T-helper 17 cell (primary cell): ENCODE measurements at regions not wholly inside any gene's neighbourhood (a gene's known extent, or its start where the extent isn't known, plus 50 kb on each side); places are given as distances from the start of the nearest gene placed in this dataset.
"Not testable (repeated sequence)": the region's sequence is repeated elsewhere in the genome, so short reads cannot be mapped to it uniquely, and the experiment has no call there.

ENCODE experiments used
- ATAC-seq: fragments of 150-1000 bp; cut with Tn5 transposase; 2 replicates; pipeline ENCODE4 v1.10.0; 2021; ENCODE audit warnings: mild to moderate bottlenecking, moderate library complexity
- DNase-seq, 3 donors: peaks; one replicate each; pipeline versions ENCODE4 v3.0.0 to v3.0.0-alpha.2; 2020 to 2021
- H3K9me3 ChIP-seq: one replicate; pipeline ENCODE4 v1.7.0; 2013; ENCODE audit warnings: low read length, mild to moderate bottlenecking; ENCODE audit not compliant: control insufficient read depth, poor library complexity, severe bottlenecking
- H3K27ac Mint-ChIP-seq: one replicate; pipeline ENCODE4 v1.8.0; 2022; ENCODE audit warnings: mild to moderate bottlenecking, moderate library complexity, mixed read lengths
- H3K27me3 Mint-ChIP-seq: one replicate; pipeline ENCODE4 v1.8.0; 2022; ENCODE audit warnings: mixed read lengths
- H3K36me3 Mint-ChIP-seq: one replicate; pipeline ENCODE4 v1.8.0; 2022; ENCODE audit warnings: low read depth, mixed read lengths
- H3K4me1 Mint-ChIP-seq: one replicate; pipeline ENCODE4 v1.8.0; 2022; ENCODE audit warnings: mild to moderate bottlenecking, mixed read lengths
- H3K4me3 Mint-ChIP-seq: one replicate; pipeline ENCODE4 v1.8.0; 2022; ENCODE audit warnings: mild to moderate bottlenecking, moderate library complexity, mixed read lengths

DNA sequence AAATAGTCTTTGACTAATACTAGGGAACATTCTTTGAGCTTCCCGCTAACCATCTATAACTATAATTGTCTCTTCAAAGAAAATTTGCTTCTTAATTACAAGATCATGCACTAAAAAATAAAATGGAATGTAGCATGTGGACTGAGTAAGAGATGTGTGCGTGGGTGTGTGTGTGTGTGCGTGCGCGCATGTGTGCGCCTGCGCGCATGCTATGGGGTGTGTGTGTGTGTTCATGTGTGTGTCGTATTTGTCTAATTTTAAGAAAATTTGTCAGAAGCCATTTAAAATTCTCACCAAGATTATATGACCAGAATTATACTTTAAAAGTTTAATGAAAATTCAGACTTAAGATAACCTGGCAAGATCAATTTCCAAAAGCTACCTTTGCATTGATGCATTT, 593.0 kb downstream of the ACTL7B start:
- H3K4me1 Mint-ChIP-seq = no peaks in the 10 kb centered on the region
- no peaks in the 10 kb centered on the region for H3K27me3 Mint-ChIP-seq
- no peak for DNase-seq
- H3K36me3 Mint-ChIP-seq = no peaks in the 10 kb centered on the region
- H3K9me3 ChIP-seq = no peaks in the 10 kb centered on the region
- no peak overlapping the region for H3K4me3 Mint-ChIP-seq
- no peak for ATAC-seq
- H3K27ac Mint-ChIP-seq = no peak overlapping the region

DNA sequence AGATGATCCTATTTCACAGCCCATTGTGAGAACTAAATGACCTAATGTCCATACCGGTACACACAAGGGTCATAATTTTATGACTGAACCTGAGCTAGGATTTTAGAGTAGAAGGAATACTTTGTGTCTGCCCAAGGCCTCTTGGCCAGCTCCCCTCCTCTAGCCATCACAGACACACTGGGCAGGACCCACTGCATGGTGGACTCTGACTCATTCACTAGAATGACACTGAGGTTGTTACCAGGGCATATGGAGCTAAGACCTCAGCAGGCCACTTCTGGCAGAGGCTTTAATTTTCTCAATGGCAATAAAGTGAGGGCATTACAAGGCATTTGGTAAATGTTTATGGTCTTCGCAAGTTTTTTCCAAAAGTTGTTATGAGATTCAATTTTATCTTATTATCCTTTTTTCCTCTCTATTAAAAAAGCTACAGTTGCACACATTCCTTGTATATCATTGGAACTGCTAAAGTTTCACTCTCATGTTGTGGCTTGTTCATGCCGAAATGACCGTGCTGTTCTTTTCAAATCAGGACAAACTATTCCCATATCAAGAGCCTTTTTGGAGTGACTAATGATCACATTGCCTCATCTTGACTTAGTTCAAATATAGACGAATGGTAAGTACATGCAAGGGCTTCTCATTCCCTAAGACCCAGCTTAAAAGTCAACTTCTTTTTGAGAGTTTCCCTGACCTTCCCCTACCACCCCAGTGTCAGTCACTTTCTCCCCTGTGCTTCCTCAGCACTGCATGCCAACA, 595.7 kb downstream of the ACTL7B start:
- H3K36me3 Mint-ChIP-seq = no peaks in the 10 kb centered on the region
- H3K4me3 Mint-ChIP-seq = no peak overlapping the region
- DNase-seq (no peak), ATAC-seq (no peak)
- H3K4me1 Mint-ChIP-seq = no peaks in the 10 kb centered on the region
- H3K27me3 Mint-ChIP-seq = no peaks in the 10 kb centered on the region
- H3K9me3 ChIP-seq = no peaks in the 10 kb centered on the region
- no peak overlapping the region for H3K27ac Mint-ChIP-seq

DNA sequence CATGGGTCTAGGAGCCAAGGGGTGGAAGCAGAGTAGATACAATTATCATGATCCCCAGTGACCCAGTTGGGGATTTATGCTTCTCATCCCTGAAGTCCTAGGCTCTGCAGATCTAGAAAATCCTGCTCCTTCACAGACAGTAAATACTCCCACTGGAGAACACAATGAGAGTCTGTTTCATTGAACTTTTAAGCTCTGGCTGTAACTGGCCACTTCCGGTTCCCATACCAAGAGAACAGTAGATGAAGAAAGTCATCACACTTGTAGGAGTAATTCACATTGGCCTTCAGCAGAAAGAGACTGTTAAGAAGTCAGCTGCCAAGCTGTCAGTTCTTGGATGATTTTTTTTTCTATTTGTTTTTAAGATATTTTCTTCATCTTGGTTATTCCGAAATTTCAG, 597.1 kb downstream of the ACTL7B start:
- H3K4me3 Mint-ChIP-seq = no peak overlapping the region

DNA sequence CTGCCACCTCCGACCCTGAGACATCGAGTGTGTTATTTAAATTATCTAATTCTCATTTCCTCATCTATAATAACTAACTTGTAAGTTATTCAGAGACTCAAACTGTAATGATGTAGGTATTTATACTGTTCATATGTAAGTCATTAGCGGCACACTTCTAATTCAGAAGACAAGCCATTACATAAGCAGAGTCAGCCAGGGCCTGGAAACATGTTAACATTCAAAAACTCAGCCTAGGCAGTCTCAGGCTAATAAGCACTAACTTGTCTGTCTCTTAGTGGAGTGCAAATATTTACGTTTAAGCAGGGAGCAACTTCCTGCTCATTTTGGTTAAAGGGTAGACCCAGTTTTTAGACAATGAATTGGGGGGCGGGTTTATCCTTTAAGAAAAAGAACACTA, 598.4 kb downstream of the ACTL7B start:
- ATAC-seq = no peak
- H3K4me1 Mint-ChIP-seq = no peaks in the 10 kb centered on the region
- no peak overlapping the region for H3K27ac Mint-ChIP-seq
- no peaks in the 10 kb centered on the region for H3K27me3 Mint-ChIP-seq
- H3K4me3 Mint-ChIP-seq = no peak overlapping the region
- H3K9me3 ChIP-seq = no peaks in the 10 kb centered on the region
- no peaks in the 10 kb centered on the region for H3K36me3 Mint-ChIP-seq
- DNase-seq = no peak

More for the DNA sequence above, 597.1 kb downstream of the ACTL7B start:
- Mint-ChIP-seq H3K4me1 (no peaks in the 10 kb centered on the region), H3K27ac (no peak overlapping the region), H3K27me3 (no peaks in the 10 kb centered on the region), H3K36me3 (no peaks in the 10 kb centered on the region)
- ATAC-seq (no peak), DNase-seq (no peak)
- no peaks in the 10 kb centered on the region for H3K9me3 ChIP-seq

DNA sequence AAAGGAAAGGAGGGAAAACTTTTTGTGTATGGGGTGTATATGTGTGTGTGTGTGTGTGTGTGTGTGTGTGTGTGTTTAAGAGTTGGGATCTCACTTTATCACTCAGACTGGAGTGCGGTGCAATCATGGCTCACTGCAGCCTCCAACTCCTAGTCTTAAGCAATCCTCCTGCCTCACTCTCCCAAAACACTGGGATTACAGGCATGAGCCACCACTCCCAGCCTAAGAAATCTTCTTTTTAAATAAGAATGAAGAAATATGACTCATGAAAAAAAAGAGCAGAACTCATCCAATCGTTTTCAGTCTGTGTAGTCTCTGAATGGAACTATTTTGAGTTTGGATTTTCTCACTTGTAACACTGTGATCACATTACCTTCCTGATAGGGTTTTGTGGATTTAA, 601.5 kb downstream of the ACTL7B start:
- no peaks in the 10 kb centered on the region for H3K9me3 ChIP-seq
- Mint-ChIP-seq H3K4me3 (no peak overlapping the region), H3K4me1 (no peaks in the 10 kb centered on the region), H3K36me3 (no peaks in the 10 kb centered on the region), H3K27me3 (no peaks in the 10 kb centered on the region), H3K27ac (no peak overlapping the region)
- ATAC-seq (no peak), DNase-seq (no peak)

DNA sequence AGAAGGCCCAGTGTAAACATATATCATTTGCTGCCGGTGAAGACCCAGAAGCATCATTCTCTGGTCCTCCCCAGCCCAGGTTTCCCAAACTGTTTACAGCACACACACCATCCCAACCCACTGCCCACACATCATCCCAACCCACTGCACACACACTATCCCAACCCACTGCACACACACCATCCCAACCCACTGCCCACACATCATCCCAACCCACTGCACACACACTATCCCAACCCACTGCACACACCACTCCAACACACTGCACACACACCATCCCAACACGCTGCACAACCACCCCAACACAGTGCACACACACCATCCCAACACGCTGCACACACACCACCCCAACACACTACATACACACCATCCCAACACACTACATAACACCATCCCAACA, 608.4 kb downstream of the ACTL7B start:
- H3K27ac Mint-ChIP-seq, H3K36me3 Mint-ChIP-seq, H3K4me1 Mint-ChIP-seq, H3K9me3 ChIP-seq, H3K4me3 Mint-ChIP-seq, DNase-seq, ATAC-seq, H3K27me3 Mint-ChIP-seq: not testable (repeated sequence)

DNA sequence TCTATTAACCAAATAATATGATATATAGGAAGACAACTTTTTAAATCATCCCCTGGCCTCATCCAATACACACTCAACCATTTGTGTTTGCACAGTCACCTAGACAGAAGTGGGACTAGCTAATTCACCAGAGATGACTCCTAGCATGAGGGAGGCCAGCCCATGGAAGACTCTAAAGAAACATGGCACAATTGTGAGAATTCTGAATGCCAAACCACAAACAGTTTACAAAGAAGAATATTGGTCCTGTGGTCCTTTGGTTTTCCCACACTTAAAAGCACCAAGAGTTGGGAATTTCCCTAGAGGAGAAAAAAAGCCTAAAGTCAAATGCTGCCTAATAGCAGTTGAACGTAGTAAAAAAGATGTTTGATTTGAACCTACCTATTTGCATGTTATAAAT, 609.9 kb downstream of the ACTL7B start:
- H3K9me3 ChIP-seq = no peaks in the 10 kb centered on the region
- no peak overlapping the region for H3K4me3 Mint-ChIP-seq
- ATAC-seq (no peak), DNase-seq (no peak)
- H3K27ac Mint-ChIP-seq = no peak overlapping the region
- no peaks in the 10 kb centered on the region for H3K36me3 Mint-ChIP-seq
- H3K4me1 Mint-ChIP-seq = no peaks in the 10 kb centered on the region
- no peaks in the 10 kb centered on the region for H3K27me3 Mint-ChIP-seq

DNA sequence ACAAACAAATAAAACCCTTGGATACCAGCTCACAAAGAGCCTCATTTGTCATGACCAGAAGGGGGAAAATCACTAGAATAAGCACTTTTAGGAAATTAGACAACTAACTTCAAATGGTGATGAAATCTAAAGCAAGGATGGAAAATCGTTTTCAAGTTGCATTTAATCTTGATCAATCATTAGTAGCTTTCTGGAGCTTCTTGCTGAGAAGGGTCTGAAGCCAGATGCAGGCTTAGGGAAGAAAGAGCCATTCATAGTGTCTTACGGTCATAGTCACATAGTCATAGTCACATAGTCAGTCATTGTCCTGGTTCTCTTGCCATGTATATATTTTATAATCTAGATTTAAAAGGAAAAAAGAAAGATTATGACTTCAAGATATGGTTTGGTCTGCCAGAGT, 610.5 kb downstream of the ACTL7B start:
- Mint-ChIP-seq H3K27ac (no peak overlapping the region), H3K27me3 (no peaks in the 10 kb centered on the region)

DNA sequence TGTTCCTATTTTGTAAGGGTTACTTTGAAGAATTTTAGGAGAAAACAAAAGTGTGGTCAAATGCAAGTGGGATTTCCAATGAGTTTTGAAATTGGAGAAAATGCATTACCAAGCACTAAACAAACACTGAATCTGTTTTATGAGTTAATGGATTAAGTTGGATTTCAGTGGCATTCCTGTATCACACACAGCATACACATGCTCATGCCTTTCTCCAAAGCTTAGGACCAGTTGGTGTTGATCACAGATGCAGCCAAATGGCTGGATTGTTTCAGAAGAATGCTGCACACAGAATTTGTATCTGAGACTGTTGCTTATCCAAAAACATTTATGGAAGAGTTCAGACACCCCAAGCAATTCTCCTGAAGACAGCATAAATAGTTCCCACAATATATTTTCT, 611.1 kb downstream of the ACTL7B start:
- DNase-seq (no peak), ATAC-seq (no peak)
- H3K4me3 Mint-ChIP-seq = no peak overlapping the region
- H3K27ac Mint-ChIP-seq = no peak overlapping the region
- no peaks in the 10 kb centered on the region for H3K4me1 Mint-ChIP-seq
- H3K9me3 ChIP-seq = no peaks in the 10 kb centered on the region
- no peaks in the 10 kb centered on the region for H3K36me3 Mint-ChIP-seq
- no peaks in the 10 kb centered on the region for H3K27me3 Mint-ChIP-seq

More for the DNA sequence above, 610.5 kb downstream of the ACTL7B start:
- ATAC-seq (no peak), DNase-seq (no peak)
- H3K4me3 Mint-ChIP-seq = no peak overlapping the region
- H3K9me3 ChIP-seq = no peaks in the 10 kb centered on the region
- no peaks in the 10 kb centered on the region for H3K36me3 Mint-ChIP-seq
- no peaks in the 10 kb centered on the region for H3K4me1 Mint-ChIP-seq

DNA sequence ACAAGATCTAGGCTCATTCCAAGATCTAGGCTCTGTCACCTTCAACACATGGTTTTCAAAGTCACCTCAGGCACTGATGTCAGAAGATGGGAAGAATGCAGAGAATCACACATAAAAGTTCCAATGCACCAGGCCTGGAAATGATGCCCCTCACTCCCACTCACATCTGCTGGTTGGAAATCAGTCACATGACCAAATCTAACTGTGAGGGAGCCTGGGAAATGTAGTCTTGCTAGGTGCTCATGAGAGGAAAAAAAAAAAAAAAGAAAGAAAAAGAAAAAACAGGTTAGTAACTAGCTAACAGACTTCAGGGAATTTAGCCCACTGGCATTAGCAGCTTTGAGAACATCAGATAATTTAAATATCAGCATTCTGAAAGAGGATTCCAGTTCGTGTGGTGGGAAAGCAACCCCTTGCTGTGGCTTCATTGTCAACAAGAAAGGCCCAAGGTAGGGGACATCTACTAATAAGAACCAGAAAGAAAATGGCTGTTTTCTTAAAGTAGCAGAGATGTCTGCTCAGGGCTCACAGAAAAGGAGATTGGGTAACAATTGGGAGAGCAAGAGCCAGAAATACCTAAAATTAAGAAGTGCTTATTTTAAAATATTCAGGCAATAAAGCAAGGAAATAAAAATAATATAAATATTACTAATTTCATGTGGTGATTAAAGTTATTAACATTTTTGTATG, 614.3 kb downstream of the ACTL7B start:
- DNase-seq = no peak
- no peaks in the 10 kb centered on the region for H3K9me3 ChIP-seq
- Mint-ChIP-seq H3K4me1 (no peaks in the 10 kb centered on the region), H3K27me3 (no peaks in the 10 kb centered on the region), H3K4me3 (no peak overlapping the region), H3K27ac (no peak overlapping the region), H3K36me3 (no peaks in the 10 kb centered on the region)
- no peak for ATAC-seq

DNA sequence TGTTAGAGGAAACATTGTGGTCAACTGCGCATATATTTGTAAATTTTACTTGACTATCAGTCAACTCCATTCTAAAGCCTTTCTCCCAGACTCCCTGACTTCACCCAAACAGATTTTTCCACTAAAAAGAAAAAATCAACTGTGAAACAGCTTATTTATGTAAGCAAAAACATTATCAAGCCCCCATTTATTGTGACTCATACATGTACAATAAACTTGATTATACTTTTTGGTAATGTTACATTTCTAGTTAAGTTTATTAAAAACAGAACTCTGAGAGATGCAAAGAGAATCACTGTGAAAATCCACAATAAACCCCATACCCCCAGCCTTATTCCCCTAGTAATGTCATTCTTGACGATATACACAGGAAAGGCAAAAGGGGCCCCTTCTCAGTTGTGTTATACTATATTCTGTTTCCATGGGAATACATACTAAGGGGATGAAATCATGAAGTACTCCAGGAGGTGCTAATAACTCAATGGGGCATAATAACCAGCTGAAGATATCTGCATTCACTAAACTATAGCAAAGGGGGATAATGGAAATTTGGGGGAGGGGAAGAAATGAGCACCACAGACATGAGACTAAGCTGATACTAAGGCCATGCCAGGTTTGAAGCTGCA, 616.0 kb downstream of the ACTL7B start:
- no peaks in the 10 kb centered on the region for H3K4me1 Mint-ChIP-seq
- no peaks in the 10 kb centered on the region for H3K9me3 ChIP-seq
- H3K4me3 Mint-ChIP-seq = no peak overlapping the region
- H3K36me3 Mint-ChIP-seq = no peaks in the 10 kb centered on the region
- H3K27me3 Mint-ChIP-seq = no peaks in the 10 kb centered on the region
- DNase-seq (no peak), ATAC-seq (no peak)
- H3K27ac Mint-ChIP-seq = no peak overlapping the region

DNA sequence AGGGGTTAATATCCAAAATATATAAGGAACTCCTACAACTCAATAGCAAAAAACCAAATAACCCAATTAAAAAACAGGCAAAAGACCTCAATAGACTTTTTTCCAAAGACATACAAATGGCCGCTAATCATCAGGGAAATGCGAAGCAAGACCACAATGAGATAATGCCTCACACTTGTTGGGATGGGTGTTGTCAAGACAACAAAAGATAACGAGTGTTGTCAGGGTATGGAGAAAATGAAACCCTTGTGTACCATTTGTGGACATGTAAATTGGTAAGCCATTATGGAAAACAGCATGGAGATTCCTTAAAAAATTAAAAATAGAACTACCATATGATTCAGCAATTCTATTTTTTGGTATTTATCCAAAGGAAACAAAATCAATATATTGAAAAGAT, 620.2 kb downstream of the ACTL7B start:
- Mint-ChIP-seq H3K27ac (no peak overlapping the region), H3K4me3 (no peak overlapping the region), H3K27me3 (no peaks in the 10 kb centered on the region), H3K36me3 (no peaks in the 10 kb centered on the region), H3K4me1 (no peaks in the 10 kb centered on the region)
- no peaks in the 10 kb centered on the region for H3K9me3 ChIP-seq
- DNase-seq (no peak), ATAC-seq (no peak)

DNA sequence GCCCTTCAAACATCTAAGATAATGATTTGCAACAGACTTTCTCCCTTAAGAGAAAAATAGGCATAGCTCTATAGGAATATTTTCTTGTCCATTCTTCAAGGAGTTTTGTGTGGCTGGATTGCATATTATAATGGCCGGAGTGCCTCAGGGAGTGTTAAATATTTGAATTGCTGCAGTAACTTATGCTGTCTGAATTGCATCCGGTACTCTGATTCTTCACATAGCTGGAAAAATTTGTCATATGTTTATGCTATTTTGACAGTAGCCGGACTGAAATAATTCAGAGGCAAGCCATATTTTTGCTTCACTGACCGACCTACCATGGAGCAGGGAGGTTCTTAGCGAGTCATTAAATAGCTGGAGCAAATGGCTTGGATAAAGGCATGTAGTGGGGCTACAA, 621.0 kb downstream of the ACTL7B start:
- DNase-seq (no peak), ATAC-seq (no peak)
- Mint-ChIP-seq H3K4me1 (no peaks in the 10 kb centered on the region), H3K27me3 (no peaks in the 10 kb centered on the region), H3K27ac (no peak overlapping the region), H3K36me3 (no peaks in the 10 kb centered on the region), H3K4me3 (no peak overlapping the region)
- H3K9me3 ChIP-seq = no peaks in the 10 kb centered on the region
